Testis (tissue), 2 donors: ENCODE measurements at regions not wholly inside any gene's neighbourhood (a gene's known extent, or its start where the extent isn't known, plus 50 kb on each side); places are given as distances from the start of the nearest gene placed in this dataset.

Experiments used
- CTCF ChIP-seq, 3 experiments: fragments of 450-650 bp in 2 of 3; fragments of 200-600 bp in 1 of 3; sonication (generic) in 1 of 3; IDR thresholded peaks; one replicate each; pipeline ENCODE4 v1.5.1; 2016 to 2019; ENCODE audit warnings: antibody characterized with exemption in 3 of 3, mild to moderate bottlenecking in 2 of 3, moderate library complexity in 1 of 3
- POLR2A ChIP-seq: fragments of 450-650 bp; IDR thresholded peaks from one replicate; pipeline ENCODE4 v1.6.1; 2017; ENCODE audit warnings: antibody characterized with exemption, mild to moderate bottlenecking, moderate library complexity

- TF ChIP-seq POLR2A (no peak), CTCF (IDR thresholded peaks at IDR 0.05) (no peak)
Measured at GRCh38 chr3:147318900-147319299, 87.4 kb downstream of the ZIC4 start.
